ENCODE measurements at regions not wholly inside any gene's neighbourhood (a gene's known extent, or its start where the extent isn't known, plus 50 kb on each side); places are given as distances from the start of the nearest gene placed in this dataset.
"Not testable (repeated sequence)": the region's sequence is repeated elsewhere in the genome, so short reads cannot be mapped to it uniquely, and the experiment has no call there.

GRCh38 chr7:12002428-12002827, 170.4 kb upstream of the THSD7A start:
- no peak for DNase-seq (ENCODE audit: low read depth, low spot score)

GRCh38 chr7:12004581-12004980, 172.6 kb upstream of the THSD7A start:
- no peak for DNase-seq (ENCODE audit: low read depth, low spot score)

- DNase-seq (ENCODE audit: low read depth, low spot score): no peak
Observed at GRCh38 chr7:12007576-12007975, 175.6 kb upstream of the THSD7A start.

GRCh38 chr7:12013983-12014382, 182.0 kb upstream of the THSD7A start:
- DNase-seq (ENCODE audit: low read depth, low spot score): no peak

- no peak for DNase-seq (ENCODE audit: low read depth, low spot score)
Observed at GRCh38 chr7:12016439-12016838, 184.4 kb upstream of the THSD7A start.

GRCh38 chr7:12017046-12017445, 185.0 kb upstream of the THSD7A start:
- DNase-seq (ENCODE audit: low read depth, low spot score): no peak

GRCh38 chr7:12022011-12022410, 189.1 kb upstream of the TMEM106B start:
- DNase-seq (ENCODE audit: low read depth, low spot score): not testable (repeated sequence)

GRCh38 chr7:12025246-12025645, 185.8 kb upstream of the TMEM106B start:
- no peak for DNase-seq (ENCODE audit: low read depth, low spot score)

GRCh38 chr7:12028508-12028907, 182.6 kb upstream of the TMEM106B start:
- DNase-seq (ENCODE audit: low read depth, low spot score): no peak

- DNase-seq (ENCODE audit: low read depth, low spot score): no peak
Observed at GRCh38 chr7:12030116-12030515, 181.0 kb upstream of the TMEM106B start.

GRCh38 chr7:12031186-12031585, 179.9 kb upstream of the TMEM106B start:
- DNase-seq (ENCODE audit: low read depth, low spot score): no peak

GRCh38 chr7:12031638-12032037, 179.5 kb upstream of the TMEM106B start:
- no peak for DNase-seq (ENCODE audit: low read depth, low spot score)

- no peak for DNase-seq (ENCODE audit: low read depth, low spot score)
Observed at GRCh38 chr7:12032146-12032545, 178.9 kb upstream of the TMEM106B start.

- not testable (repeated sequence) for DNase-seq (ENCODE audit: low read depth, low spot score)
Observed at GRCh38 chr7:12043457-12043856, 167.6 kb upstream of the TMEM106B start.

GRCh38 chr7:12052211-12052610, 158.9 kb upstream of the TMEM106B start:
- no peak for DNase-seq (ENCODE audit: low read depth, low spot score)

GRCh38 chr7:12053561-12053960, 157.5 kb upstream of the TMEM106B start:
- no peak for DNase-seq (ENCODE audit: low read depth, low spot score)

- no peak for DNase-seq (ENCODE audit: low read depth, low spot score)
Observed at GRCh38 chr7:12054830-12055229, 156.3 kb upstream of the TMEM106B start.

- DNase-seq (ENCODE audit: low read depth, low spot score): no peak
Observed at GRCh38 chr7:12056381-12056780, 154.7 kb upstream of the TMEM106B start.

- no peak for DNase-seq (ENCODE audit: low read depth, low spot score)
Observed at GRCh38 chr7:12056977-12057376, 154.1 kb upstream of the TMEM106B start.

- DNase-seq (ENCODE audit: low read depth, low spot score): no peak
Observed at GRCh38 chr7:12062062-12062461, 149.0 kb upstream of the TMEM106B start.

GRCh38 chr7:12064586-12065127, 146.4 kb upstream of the TMEM106B start:
- no peak for DNase-seq (ENCODE audit: low read depth, low spot score)

- no peak for DNase-seq (ENCODE audit: low read depth, low spot score)
Observed at GRCh38 chr7:12066004-12066403, 145.1 kb upstream of the TMEM106B start.

- no peak for DNase-seq (ENCODE audit: low read depth, low spot score)
Observed at GRCh38 chr7:12066521-12066920, 144.6 kb upstream of the TMEM106B start.

All from pulmonary artery endothelial cell (primary cell).